ENCODE measurements at regions not wholly inside any gene's neighbourhood (a gene's known extent, or its start where the extent isn't known, plus 50 kb on each side); places are given as distances from the start of the nearest gene placed in this dataset.
"Not testable (repeated sequence)": the region's sequence is repeated elsewhere in the genome, so short reads cannot be mapped to it uniquely, and the experiment has no call there.

- DNase-seq: no peak
Measured at GRCh38 chrX:77167993-77168392, 279.2 kb upstream of the FGF16 start.

GRCh38 chrX:77174680-77175519 is 272.3 kb upstream of the FGF16 start:
- DNase-seq: no peak

- no peak for DNase-seq
Measured at GRCh38 chrX:77200663-77201062, 246.5 kb upstream of the FGF16 start.

GRCh38 chrX:77223046-77223445 is 224.1 kb upstream of the FGF16 start:
- no peak for DNase-seq

- no peak for DNase-seq
Measured at GRCh38 chrX:77264490-77264889, 182.7 kb upstream of the FGF16 start.

GRCh38 chrX:77275392-77275791 is 171.8 kb upstream of the FGF16 start:
- DNase-seq: no peak

GRCh38 chrX:77276742-77277141 is 170.4 kb upstream of the FGF16 start:
- no peak for DNase-seq

- DNase-seq: no peak
Measured at GRCh38 chrX:77277911-77278310, 169.3 kb upstream of the FGF16 start.

- not testable (repeated sequence) for DNase-seq
Measured at GRCh38 chrX:77279373-77279772, 167.8 kb upstream of the FGF16 start.

GRCh38 chrX:77293331-77293995 is 153.7 kb upstream of the FGF16 start:
- no peak for DNase-seq

- DNase-seq: no peak
Measured at GRCh38 chrX:77298296-77298695, 148.9 kb upstream of the FGF16 start.

GRCh38 chrX:77298790-77299189 is 148.4 kb upstream of the FGF16 start:
- DNase-seq: no peak

- DNase-seq: no peak
Measured at GRCh38 chrX:77299549-77299948, 147.6 kb upstream of the FGF16 start.

GRCh38 chrX:77342004-77342403 is 105.2 kb upstream of the FGF16 start:
- DNase-seq: no peak

GRCh38 chrX:77346859-77347258 is 100.3 kb upstream of the FGF16 start:
- DNase-seq: no peak

GRCh38 chrX:77347572-77347971 is 99.6 kb upstream of the FGF16 start:
- no peak for DNase-seq

GRCh38 chrX:77389891-77390290 is 57.3 kb upstream of the FGF16 start:
- no peak for DNase-seq

- not testable (repeated sequence) for DNase-seq
Measured at GRCh38 chrX:77390365-77390764, 56.8 kb upstream of the FGF16 start.

- DNase-seq: no peak
Measured at GRCh38 chrX:77396781-77397180, 50.4 kb upstream of the FGF16 start.

Measured in RPMI8226 (cell line).